ENCODE measurements at regions not wholly inside any gene's neighbourhood (a gene's known extent, or its start where the extent isn't known, plus 50 kb on each side); places are given as distances from the start of the nearest gene placed in this dataset.

DNA sequence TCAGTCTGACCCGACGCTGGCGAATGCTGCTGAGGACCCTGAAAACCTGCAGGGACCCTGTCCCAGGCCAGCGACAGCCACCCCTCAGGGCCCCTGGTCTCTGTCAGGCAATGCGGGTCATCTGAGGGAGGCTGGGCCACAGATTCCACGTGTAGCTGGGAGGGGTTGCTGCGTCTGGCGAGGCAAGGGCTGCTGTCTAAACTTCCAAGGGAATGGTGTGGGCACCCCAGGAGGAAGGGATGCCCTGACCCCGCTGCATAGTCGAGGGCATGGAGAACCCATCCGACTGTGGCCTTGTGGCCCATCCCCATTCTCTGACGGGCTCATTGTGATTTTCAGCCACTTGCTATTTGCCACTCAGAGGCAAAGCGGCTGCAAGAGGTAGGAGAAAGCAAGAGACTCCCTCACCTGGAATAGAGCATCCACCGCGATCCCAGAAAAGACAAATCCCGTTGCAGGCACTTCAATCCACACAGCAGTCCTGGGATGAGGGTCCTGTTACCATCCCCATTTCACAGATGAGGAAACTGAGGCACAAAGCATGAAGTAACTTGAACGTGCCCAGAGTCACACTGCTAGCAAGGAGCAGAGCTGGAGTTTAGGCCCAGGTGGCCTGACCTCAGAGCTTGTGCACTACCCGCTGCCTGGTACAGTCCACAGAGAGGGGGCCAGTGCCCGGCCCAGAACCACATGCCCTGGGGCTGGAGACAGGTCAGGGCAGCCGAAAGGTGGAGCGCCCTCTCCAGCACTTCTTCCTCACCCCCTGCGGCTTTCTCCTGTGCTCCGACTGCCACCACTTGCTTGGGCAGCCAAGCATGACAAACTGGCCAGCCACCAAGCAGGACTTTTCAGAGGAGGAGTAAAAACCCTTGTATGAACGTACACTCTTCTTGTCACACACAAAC, 163.8 kb upstream of the KLF14 start:
- TF ChIP-seq EZH2 (IDR thresholded peaks at IDR 0.05; ENCODE audit: borderline replicate concordance, insufficient read depth, low read depth, low read length, poor library complexity, severe bottlenecking) = no peak
- TF ChIP-seq, protein P1, sequence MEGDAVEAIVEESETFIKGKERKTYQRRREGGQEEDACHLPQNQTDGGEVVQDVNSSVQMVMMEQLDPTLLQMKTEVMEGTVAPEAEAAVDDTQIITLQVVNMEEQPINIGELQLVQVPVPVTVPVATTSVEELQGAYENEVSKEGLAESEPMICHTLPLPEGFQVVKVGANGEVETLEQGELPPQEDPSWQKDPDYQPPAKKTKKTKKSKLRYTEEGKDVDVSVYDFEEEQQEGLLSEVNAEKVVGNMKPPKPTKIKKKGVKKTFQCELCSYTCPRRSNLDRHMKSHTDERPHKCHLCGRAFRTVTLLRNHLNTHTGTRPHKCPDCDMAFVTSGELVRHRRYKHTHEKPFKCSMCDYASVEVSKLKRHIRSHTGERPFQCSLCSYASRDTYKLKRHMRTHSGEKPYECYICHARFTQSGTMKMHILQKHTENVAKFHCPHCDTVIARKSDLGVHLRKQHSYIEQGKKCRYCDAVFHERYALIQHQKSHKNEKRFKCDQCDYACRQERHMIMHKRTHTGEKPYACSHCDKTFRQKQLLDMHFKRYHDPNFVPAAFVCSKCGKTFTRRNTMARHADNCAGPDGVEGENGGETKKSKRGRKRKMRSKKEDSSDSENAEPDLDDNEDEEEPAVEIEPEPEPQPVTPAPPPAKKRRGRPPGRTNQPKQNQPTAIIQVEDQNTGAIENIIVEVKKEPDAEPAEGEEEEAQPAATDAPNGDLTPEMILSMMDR (IDR thresholded peaks at IDR 0.05) = no peak

All from B cell (primary cell).